H9 (cell line): ENCODE measurements at regions not wholly inside any gene's neighbourhood (a gene's known extent, or its start where the extent isn't known, plus 50 kb on each side); places are given as distances from the start of the nearest gene placed in this dataset.

ENCODE experiments used
- DNase-seq: peaks from one replicate; pipeline ENCODE4 v3.0.0-alpha.2; 2017
- H2AFZ ChIP-seq: one replicate; pipeline ENCODE4 v1.6.1; 2013; ENCODE audit warnings: mild to moderate bottlenecking, low read length, control low read depth, moderate library complexity
- H2AK5ac ChIP-seq: 2 replicates; pipeline ENCODE4 v1.6.1; 2013; ENCODE audit warnings: low read length, control low read depth, mixed read lengths; ENCODE audit not compliant: insufficient read length
- H2BK120ac ChIP-seq: one replicate; pipeline ENCODE4 v1.6.1; 2013; ENCODE audit warnings: low read depth, mild to moderate bottlenecking, low read length, control low read depth, inconsistent platforms; ENCODE audit not compliant: poor library complexity, severe bottlenecking
- H2BK12ac ChIP-seq: 2 replicates; pipeline ENCODE4 v1.6.1; 2013; ENCODE audit warnings: low read length, control low read depth, mixed read lengths, low read depth; ENCODE audit not compliant: insufficient read length
- H2BK15ac ChIP-seq: 2 replicates; pipeline ENCODE4 v1.6.1; 2013; ENCODE audit warnings: low read depth, low read length, control low read depth
- H2BK20ac ChIP-seq: one replicate; pipeline ENCODE4 v1.6.1; 2013; ENCODE audit warnings: low read depth, mild to moderate bottlenecking, low read length, control low read depth, inconsistent platforms; ENCODE audit not compliant: poor library complexity, severe bottlenecking
- H2BK5ac ChIP-seq: 2 replicates; pipeline ENCODE4 v1.6.1; 2013; ENCODE audit warnings: low read length, control low read depth, mixed read lengths; ENCODE audit not compliant: insufficient read length
- H3K14ac ChIP-seq: 2 replicates; pipeline ENCODE4 v1.6.1; 2013; ENCODE audit warnings: low read length, control low read depth; ENCODE audit not compliant: insufficient read depth
- H3K18ac ChIP-seq: 2 replicates; pipeline ENCODE4 v1.6.1; 2013; ENCODE audit warnings: low read depth, mild to moderate bottlenecking, mixed read lengths, low read length, control low read depth; ENCODE audit not compliant: insufficient read length
- H3K23ac ChIP-seq: 2 replicates; pipeline ENCODE4 v1.6.1; 2013; ENCODE audit warnings: low read length, control low read depth, mixed read lengths, low read depth; ENCODE audit not compliant: insufficient read length
- H3K23me2 ChIP-seq: 2 replicates; pipeline ENCODE4 v1.6.1; 2013; ENCODE audit warnings: low read depth, mild to moderate bottlenecking, mixed read lengths, low read length, control low read depth; ENCODE audit not compliant: insufficient read length, poor library complexity, severe bottlenecking
- H3K27ac ChIP-seq: 2 replicates; pipeline ENCODE4 v1.5.1; 2013; ENCODE audit warnings: low read length, control low read depth, mixed read lengths, low read depth; ENCODE audit not compliant: insufficient read length
- H3K27me3 ChIP-seq: 2 replicates; pipeline ENCODE4 v1.6.1; 2013; ENCODE audit warnings: low read length, control low read depth, inconsistent platforms; ENCODE audit not compliant: insufficient read depth
- H3K4ac ChIP-seq: 2 replicates; pipeline ENCODE4 v1.6.1; 2013; ENCODE audit warnings: low read depth, mild to moderate bottlenecking, control low read depth, inconsistent platforms, low read length, moderate library complexity
- H3K4me1 ChIP-seq: 2 replicates; pipeline ENCODE4 v1.6.1; 2013; ENCODE audit warnings: low read length, control low read depth, inconsistent platforms; ENCODE audit not compliant: insufficient read depth
- H3K4me2 ChIP-seq: 2 replicates; pipeline ENCODE4 v1.6.1; 2013; ENCODE audit warnings: low read length, control low read depth, mixed read lengths; ENCODE audit not compliant: insufficient read length, insufficient read depth
- H3K56ac ChIP-seq: 2 replicates; pipeline ENCODE4 v1.6.1; 2013; ENCODE audit warnings: low read depth, mild to moderate bottlenecking, mixed read lengths, low read length, control low read depth; ENCODE audit not compliant: insufficient read length
- H3K79me1 ChIP-seq: 2 replicates; pipeline ENCODE4 v1.6.1; 2013; ENCODE audit warnings: low read depth, mild to moderate bottlenecking, moderate library complexity, low read length, control low read depth, inconsistent platforms; ENCODE audit not compliant: insufficient read depth, poor library complexity, severe bottlenecking
- H3K79me2 ChIP-seq: 2 replicates; pipeline ENCODE4 v1.6.1; 2013; ENCODE audit warnings: low read length, control low read depth, inconsistent platforms; ENCODE audit not compliant: insufficient read depth
- H3K9ac ChIP-seq: 2 replicates; pipeline ENCODE4 v1.6.1; 2013; ENCODE audit warnings: low read length, control low read depth, mixed read lengths; ENCODE audit not compliant: insufficient read length; ENCODE audit errors: extremely low read depth
- H3K9me3 ChIP-seq: one replicate; pipeline ENCODE4 v1.6.1; 2013; ENCODE audit warnings: low read depth, low read length, inconsistent platforms; ENCODE audit not compliant: control insufficient read depth
- H3T11ph ChIP-seq: one replicate; pipeline ENCODE4 v1.6.1; 2013; ENCODE audit warnings: mild to moderate bottlenecking, low read length, control low read depth, inconsistent platforms
- H4K20me1 ChIP-seq: one replicate; pipeline ENCODE4 v1.6.1; 2013; ENCODE audit not compliant: control insufficient read depth, insufficient read length, insufficient read depth
- H4K5ac ChIP-seq: 2 replicates; pipeline ENCODE4 v1.6.1; 2013; ENCODE audit warnings: low read depth, mild to moderate bottlenecking, mixed read lengths, low read length, control low read depth; ENCODE audit not compliant: insufficient read length
- H4K8ac ChIP-seq: replicated peaks from 2 replicates; pipeline ENCODE4 v1.6.1; 2013; ENCODE audit warnings: low read length, control low read depth, mixed read lengths, low read depth; ENCODE audit not compliant: insufficient read length
- H4K91ac ChIP-seq: 2 replicates; pipeline ENCODE4 v1.6.1; 2013; ENCODE audit warnings: low read depth, mild to moderate bottlenecking, moderate library complexity, mixed read lengths, low read length, control low read depth; ENCODE audit not compliant: insufficient read length
- H3K27ac Mint-ChIP-seq, 3 experiments: 2 replicates in 2 of 3; 3 replicates in 1 of 3; pipeline ENCODE4 v1.8.0; 2020 to 2021; ENCODE audit warnings: mixed read lengths in 3 of 3, mild to moderate bottlenecking in 1 of 3, moderate library complexity in 1 of 3
- H3K27me3 Mint-ChIP-seq: 2 replicates; pipeline ENCODE4 v1.8.0; 2021; ENCODE audit warnings: low read depth, mild to moderate bottlenecking, moderate library complexity, mixed read lengths
- H3K36me3 Mint-ChIP-seq, 3 experiments: 2 replicates in 2 of 3; 3 replicates in 1 of 3; pipeline ENCODE4 v1.8.0; 2020 to 2021; ENCODE audit warnings: low read depth in 3 of 3, mixed read lengths in 3 of 3; ENCODE audit not compliant: insufficient read depth in 1 of 3
- H3K4me1 Mint-ChIP-seq, 2 experiments: 2 replicates each; pipeline ENCODE4 v1.8.0; 2020; ENCODE audit warnings: mixed read lengths in 2 of 2
- H3K4me3 Mint-ChIP-seq, 2 experiments: 2 replicates in 1 of 2; 3 replicates in 1 of 2; pipeline ENCODE4 v1.8.0; 2020 to 2021; ENCODE audit warnings: mild to moderate bottlenecking in 2 of 2, mixed read lengths in 2 of 2, moderate library complexity in 1 of 2
- H3K9me3 Mint-ChIP-seq, 2 experiments: 2 replicates in 1 of 2; 3 replicates in 1 of 2; pipeline ENCODE4 v1.8.0; 2020; ENCODE audit warnings: mild to moderate bottlenecking in 2 of 2, mixed read lengths in 2 of 2, moderate library complexity in 1 of 2
- CTCF ChIP-seq: fragments of 200-600 bp; sonication (generic); conservative IDR thresholded peaks from 3 replicates; pipeline ENCODE4 v1.8.0; 2021; ENCODE audit warnings: antibody characterized with exemption, mild to moderate bottlenecking
- WGBS: extraction: QIAGEN DNeasy Blood & Tissue Kit; methylation state at CpG from one replicate; pipeline ENCODE4 v1.1.7; 2013; ENCODE audit warnings: missing lambda C conversion rate, low lambda C conversion rate, mixed read lengths; ENCODE audit not compliant: insufficient read length; ENCODE audit errors: extremely low coverage; 5-methylcytosine and 5-hydroxymethylcytosine counted together

DNA sequence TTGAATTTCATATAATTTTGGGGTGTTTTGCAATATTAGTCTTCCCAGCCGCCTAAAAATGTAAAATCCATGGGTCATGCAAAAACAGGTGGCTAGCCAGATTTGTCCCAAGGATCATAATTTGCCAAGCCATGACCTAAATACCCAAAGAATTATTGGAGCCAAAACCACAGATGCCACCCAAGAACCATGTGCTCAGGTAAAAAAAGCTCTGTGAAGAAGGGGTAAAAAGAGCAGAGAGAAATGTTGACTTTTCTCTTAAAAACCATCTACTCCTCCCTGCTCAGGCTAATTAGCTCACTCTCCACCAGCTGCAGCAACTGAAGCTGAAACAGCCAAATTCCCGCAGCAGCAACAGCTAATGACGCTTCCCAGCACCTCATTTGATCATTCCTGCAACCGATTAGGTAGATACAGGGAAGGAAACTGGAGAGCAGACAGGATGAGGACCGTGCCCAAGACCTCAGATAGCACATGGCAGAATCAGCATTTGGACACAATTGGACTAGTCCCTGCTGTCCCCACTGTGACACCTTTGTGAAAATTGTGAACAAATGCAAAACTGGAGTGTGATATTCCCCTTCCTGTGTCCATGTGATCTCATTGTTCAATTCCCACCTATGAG is 107.9 kb upstream of the NXT1 start:
- Histone ChIP-seq H3K9ac (no peak overlapping the region), H3T11ph (no peak overlapping the region), H3K23me2 (no peaks in the 10 kb centered on the region), H2AFZ (no peak overlapping the region), H2BK120ac (no peak overlapping the region), H3K14ac (no peak overlapping the region), H4K91ac (no peak overlapping the region), H3K27ac (no peak overlapping the region), H3K4ac (no peak overlapping the region), H3K4me1 (no peaks in the 10 kb centered on the region), H3K79me2 (no peaks in the 10 kb centered on the region), H3K27me3 (no peaks in the 10 kb centered on the region), H3K79me1 (no peaks in the 10 kb centered on the region), H4K20me1 (no peaks in the 10 kb centered on the region), H2AK5ac (no peak overlapping the region), H2BK12ac (no peak overlapping the region), H4K8ac (no peak overlapping the region), H4K5ac (no peak overlapping the region), H3K9me3 (no peaks in the 10 kb centered on the region), H2BK5ac (no peak overlapping the region), H3K56ac (no peak overlapping the region), H3K23ac (no peak overlapping the region), H2BK20ac (no peak overlapping the region), H3K4me2 (no peak overlapping the region), H2BK15ac (no peak overlapping the region), H3K18ac (no peak overlapping the region)
- Mint-ChIP-seq H3K9me3 (peaks cover 0 to 10% of the 10 kb centered on the region in 2 experiments; a peak in 4 of 5 replicates), H3K27ac (peak overlapping the region in 1 of 3 experiments; percentile 32; a peak in 1 of 7 replicates), H3K4me1 (no peaks in the 10 kb centered on the region), H3K36me3 (peaks cover 0 to 2% (median 0%) of the 10 kb centered on the region in 3 experiments; a peak in 2 of 7 replicates), H3K27me3 (peaks cover 25% of the 10 kb centered on the region), H3K4me3 (no peak overlapping the region)
- DNase-seq, result no peak
- TF ChIP-seq CTCF, result no peak
- no CpG with 5 or more reads among the region's 5 CpGs for WGBS
